ENCODE measurements at regions not wholly inside any gene's neighbourhood (a gene's known extent, or its start where the extent isn't known, plus 50 kb on each side); places are given as distances from the start of the nearest gene placed in this dataset.
"Not testable (repeated sequence)": the region's sequence is repeated elsewhere in the genome, so short reads cannot be mapped to it uniquely, and the experiment has no call there.

DNA sequence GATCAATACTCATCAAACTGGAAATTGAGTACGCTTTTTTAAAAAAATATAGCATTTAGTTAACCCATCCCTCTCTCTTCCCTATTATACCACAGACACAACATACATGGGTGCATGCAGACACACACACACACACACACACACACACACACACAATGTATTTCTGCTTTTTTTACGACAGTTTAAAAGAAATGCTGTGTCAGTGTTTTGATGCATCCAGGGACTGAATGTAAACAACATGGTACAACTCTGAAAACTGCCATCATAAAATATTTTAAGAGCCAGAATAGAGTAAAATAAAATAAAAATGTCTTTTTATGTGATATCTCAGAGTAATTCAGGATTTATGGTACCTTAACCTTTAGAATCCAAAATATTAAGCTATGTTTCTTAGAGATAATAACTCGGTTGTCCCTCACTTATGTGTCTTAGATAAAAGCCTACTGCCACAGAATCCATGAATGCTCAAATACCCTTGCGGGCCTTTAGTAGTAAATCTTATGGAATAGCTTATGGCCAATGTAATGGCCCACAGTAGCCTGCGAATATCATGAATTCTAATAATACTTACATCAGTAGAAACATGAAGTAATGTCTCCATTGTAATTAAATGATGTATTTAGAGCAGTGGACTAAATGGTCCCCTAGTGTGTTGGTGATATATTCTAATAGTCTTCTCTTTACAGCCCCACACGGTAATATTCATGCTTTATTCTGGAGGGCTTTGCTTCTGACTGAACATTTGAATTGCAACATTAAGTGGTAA is 251.6 kb upstream of the FIGN start:
- no peak overlapping the region for H3K4me3 ChIP-seq (ENCODE audit: low read depth, low read length)
- peak; percentile 48 for DNase-seq (ENCODE audit: low read depth)
- TF ChIP-seq, protein P1, sequence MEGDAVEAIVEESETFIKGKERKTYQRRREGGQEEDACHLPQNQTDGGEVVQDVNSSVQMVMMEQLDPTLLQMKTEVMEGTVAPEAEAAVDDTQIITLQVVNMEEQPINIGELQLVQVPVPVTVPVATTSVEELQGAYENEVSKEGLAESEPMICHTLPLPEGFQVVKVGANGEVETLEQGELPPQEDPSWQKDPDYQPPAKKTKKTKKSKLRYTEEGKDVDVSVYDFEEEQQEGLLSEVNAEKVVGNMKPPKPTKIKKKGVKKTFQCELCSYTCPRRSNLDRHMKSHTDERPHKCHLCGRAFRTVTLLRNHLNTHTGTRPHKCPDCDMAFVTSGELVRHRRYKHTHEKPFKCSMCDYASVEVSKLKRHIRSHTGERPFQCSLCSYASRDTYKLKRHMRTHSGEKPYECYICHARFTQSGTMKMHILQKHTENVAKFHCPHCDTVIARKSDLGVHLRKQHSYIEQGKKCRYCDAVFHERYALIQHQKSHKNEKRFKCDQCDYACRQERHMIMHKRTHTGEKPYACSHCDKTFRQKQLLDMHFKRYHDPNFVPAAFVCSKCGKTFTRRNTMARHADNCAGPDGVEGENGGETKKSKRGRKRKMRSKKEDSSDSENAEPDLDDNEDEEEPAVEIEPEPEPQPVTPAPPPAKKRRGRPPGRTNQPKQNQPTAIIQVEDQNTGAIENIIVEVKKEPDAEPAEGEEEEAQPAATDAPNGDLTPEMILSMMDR (IDR thresholded peaks at IDR 0.05; ENCODE audit: control insufficient read depth, extremely low read depth, insufficient read depth) = no peak

DNA sequence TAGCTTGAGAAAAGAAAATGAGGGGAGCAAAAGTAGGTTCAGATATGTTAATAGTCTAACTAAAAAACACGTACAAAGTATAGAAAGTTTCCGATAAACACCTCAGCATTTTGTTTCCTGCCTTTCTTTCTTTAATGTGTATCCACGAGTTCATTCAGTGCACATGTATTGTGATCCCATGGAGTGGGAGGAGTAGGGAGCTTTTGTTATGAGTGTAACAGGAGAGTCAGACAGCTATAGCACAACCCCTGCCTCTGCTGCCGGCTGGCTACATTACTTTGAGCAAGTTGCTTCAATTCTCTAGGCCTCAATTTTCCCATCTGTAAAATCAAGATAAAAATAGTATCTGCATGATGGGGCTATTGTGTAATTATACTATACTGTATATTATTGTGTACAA is 249.2 kb upstream of the FIGN start:
- H3K4me3 ChIP-seq (ENCODE audit: low read depth, low read length) = no peak overlapping the region
- TF ChIP-seq, protein P1 (IDR thresholded peaks at IDR 0.05; ENCODE audit: control insufficient read depth, extremely low read depth, insufficient read depth) = no peak
- DNase-seq (ENCODE audit: low read depth) = no peak

DNA sequence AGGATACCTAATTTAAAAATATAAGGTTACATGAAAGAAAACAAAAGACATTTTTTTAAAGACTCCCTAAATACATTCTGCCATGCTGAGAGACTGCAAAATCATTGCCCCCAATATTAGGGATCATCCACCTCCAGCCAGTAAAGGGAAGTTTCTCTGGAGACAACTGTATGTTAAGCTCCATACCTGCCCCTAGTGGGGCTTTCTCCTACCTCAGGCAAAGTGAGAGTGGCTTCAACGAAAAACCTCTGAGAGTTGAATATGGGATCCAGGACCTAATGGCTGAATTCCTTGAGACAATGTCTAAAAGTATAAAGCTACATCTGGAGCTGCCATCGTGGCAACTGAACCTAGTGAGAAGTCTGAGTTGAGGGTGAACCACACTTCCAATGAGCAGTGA is 248.1 kb upstream of the FIGN start:
- TF ChIP-seq, protein P1 (IDR thresholded peaks at IDR 0.05; ENCODE audit: control insufficient read depth, extremely low read depth, insufficient read depth) = no peak
- DNase-seq (ENCODE audit: low read depth) = no peak
- no peak overlapping the region for H3K4me3 ChIP-seq (ENCODE audit: low read depth, low read length)

DNA sequence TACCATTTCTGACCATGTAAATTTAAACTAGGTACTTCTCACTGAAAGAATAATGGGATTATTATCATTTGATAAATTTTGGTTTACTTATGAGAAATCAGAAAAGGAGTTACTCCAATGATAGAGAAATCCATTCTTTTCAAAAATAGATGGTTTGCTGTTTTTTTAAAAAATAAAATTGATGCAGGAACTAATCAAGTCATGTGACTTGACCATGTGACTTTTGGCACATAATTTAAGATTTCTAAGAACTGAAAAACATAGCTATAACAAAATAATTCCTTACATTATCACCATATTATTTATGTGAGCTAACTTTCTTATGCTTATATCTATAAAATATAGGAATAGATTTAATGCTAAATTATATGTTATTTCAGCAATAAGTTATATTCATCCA is 247.1 kb upstream of the FIGN start:
- no peak overlapping the region for H3K4me3 ChIP-seq (ENCODE audit: low read depth, low read length)
- TF ChIP-seq, protein P1 (IDR thresholded peaks at IDR 0.05; ENCODE audit: control insufficient read depth, extremely low read depth, insufficient read depth) = no peak
- no peak for DNase-seq (ENCODE audit: low read depth)

DNA sequence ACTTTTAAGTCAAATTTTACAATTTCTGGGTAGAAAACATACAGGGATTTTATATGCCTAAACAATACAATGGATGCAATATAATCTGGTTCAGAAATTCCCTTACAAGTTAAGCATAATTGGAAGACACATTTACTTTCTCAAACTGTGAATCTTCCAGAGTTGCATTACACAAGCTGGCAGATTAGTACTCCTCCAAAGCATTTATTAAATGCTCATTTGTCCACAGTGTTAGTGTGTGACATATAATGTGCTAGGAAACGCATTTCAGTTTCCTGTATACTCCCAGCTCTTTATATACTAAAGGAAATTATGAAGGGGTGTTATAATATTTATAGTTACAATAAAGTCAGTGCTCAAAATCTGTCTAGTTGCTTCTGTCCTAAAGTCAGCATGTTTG is 239.0 kb upstream of the FIGN start:
- TF ChIP-seq, protein P1 (IDR thresholded peaks at IDR 0.05; ENCODE audit: control insufficient read depth, extremely low read depth, insufficient read depth) = no peak
- DNase-seq (ENCODE audit: low read depth) = no peak
- no peak overlapping the region for H3K4me3 ChIP-seq (ENCODE audit: low read depth, low read length)

DNA sequence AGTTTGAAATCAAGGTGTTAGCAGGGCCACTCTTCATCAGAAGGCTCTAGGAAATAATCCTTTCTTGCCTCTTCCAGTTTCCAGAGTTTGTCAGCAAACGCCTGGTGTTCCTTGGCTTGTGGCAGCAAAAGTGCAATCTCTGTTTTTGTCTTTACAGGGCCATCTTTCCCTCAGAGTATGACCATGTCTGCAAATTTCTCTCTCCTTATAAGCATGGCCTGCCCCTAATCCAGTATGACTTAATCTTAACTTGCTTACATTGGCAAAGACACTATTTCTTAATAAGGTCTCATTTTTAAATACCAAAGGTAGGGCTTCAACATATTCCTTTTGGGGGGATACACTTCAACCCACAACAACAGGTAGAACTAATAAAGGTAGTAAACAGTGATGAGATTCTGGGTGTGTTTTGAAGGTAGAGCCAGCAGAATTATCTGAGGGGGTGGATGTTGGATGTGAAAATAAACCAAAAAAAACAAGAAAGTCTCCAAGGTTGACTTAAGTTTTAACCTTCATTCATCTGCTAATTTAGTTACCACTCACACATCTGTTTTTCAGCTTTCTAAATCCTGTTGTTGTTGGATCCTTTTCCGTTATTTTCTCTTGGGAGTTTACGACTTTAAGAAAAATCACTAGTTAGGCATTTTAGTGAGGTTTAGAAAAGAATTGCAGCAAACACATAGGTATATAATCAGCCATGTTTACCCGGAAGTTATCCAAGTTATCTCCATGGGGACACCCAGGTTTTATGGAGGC is 234.4 kb upstream of the FIGN start:
- no peak overlapping the region for H3K4me3 ChIP-seq (ENCODE audit: low read depth, low read length)
- TF ChIP-seq, protein P1 (IDR thresholded peaks at IDR 0.05; ENCODE audit: control insufficient read depth, extremely low read depth, insufficient read depth) = no peak
- DNase-seq (ENCODE audit: low read depth) = no peak

DNA sequence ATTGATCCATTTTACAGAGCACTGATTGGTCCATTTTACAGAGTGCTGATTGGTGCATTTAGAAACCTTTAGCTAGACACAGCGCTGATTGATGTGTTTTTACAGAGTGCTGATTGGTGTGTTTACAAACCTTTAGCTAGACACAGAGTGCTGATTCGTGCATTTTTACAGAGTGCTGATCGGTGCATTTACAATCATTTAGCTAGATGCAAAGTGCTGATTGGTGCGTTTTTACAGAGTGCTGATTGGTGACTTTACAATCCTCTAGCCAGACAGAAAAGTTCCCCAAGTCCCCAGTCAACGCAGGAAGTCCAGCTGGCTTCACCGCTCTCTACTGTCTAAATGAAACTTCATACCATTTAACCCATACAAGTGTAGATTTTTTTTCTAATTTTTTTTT is 228.5 kb upstream of the FIGN start:
- DNase-seq (ENCODE audit: low read depth); H3K4me3 ChIP-seq (ENCODE audit: low read depth, low read length): not testable (repeated sequence)
